ENCODE measurements at regions not wholly inside any gene's neighbourhood (a gene's known extent, or its start where the extent isn't known, plus 50 kb on each side); places are given as distances from the start of the nearest gene placed in this dataset.

GRCh38 chr14:86897224-86897623, 1095.8 kb downstream of the GALC start:
- no peaks in the 10 kb centered on the region for H3K4me1 ChIP-seq (ENCODE audit: control insufficient read depth, insufficient read depth, low read length)

GRCh38 chr14:86896701-86897100, 1096.3 kb downstream of the GALC start:
- Histone ChIP-seq H3K9me3 (ENCODE audit: control insufficient read depth, low read depth, low read length) (no peaks in the 10 kb centered on the region), H3K4me1 (ENCODE audit: control insufficient read depth, insufficient read depth, low read length) (no peaks in the 10 kb centered on the region), H3K27ac (ENCODE audit: low read length) (no peak overlapping the region), H3K4me3 (ENCODE audit: low read length) (no peak overlapping the region), H3K27me3 (ENCODE audit: control insufficient read depth, insufficient read depth, low read length) (no peaks in the 10 kb centered on the region), H3K36me3 (ENCODE audit: control insufficient read depth, insufficient read depth, low read length) (no peaks in the 10 kb centered on the region)
- DNase-seq: no peak
- no CpG with 5 or more reads among the region's 4 CpGs for WGBS (ENCODE audit: insufficient coverage, low lambda C conversion rate)

More at GRCh38 chr14:86897224-86897623, 1095.8 kb downstream of the GALC start:
- Histone ChIP-seq H3K36me3 (ENCODE audit: control insufficient read depth, insufficient read depth, low read length) (no peaks in the 10 kb centered on the region), H3K27ac (ENCODE audit: low read length) (no peak overlapping the region), H3K9me3 (ENCODE audit: control insufficient read depth, low read depth, low read length) (no peaks in the 10 kb centered on the region), H3K27me3 (ENCODE audit: control insufficient read depth, insufficient read depth, low read length) (no peaks in the 10 kb centered on the region), H3K4me3 (ENCODE audit: low read length) (no peak overlapping the region)
- no peak for DNase-seq

DNA sequence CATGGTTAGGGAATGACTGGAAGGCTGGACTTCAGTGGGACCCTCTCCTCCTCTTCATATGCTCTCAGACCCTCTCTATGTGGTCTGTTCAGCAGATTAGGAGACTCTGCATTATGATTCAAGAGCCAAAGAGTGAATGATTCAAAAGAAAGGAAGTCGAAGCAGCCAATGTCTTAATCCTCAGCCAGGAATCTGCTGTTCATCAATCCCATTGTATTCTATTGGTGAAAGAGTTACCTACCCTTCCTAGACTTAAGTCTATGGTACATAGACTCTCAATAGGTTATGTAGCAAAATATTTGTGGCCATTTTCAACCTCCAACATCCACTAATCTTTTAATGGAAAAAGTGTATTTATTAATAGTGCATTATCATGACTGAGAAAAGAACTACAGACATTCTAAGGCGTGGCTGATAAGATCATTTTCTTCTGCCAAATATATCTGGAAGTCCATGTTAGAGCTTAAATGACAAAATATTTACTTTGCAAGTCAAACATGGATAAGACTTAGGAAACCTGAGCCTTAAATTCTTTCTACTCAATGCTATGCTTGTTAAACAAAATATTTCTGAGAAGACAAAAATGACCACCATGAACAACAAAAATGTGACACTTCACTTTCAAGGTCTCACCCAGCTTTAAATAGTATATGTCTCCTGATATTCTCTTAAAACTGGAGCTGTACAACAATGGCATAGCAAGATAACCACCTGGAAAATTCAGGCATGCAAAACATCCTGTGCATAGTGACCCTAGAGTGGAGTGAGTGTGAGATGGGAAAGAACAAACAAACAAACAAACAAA, 1100.6 kb downstream of the GALC start:
- no peaks in the 10 kb centered on the region for H3K27me3 ChIP-seq (ENCODE audit: control insufficient read depth, insufficient read depth, low read length)
- no peaks in the 10 kb centered on the region for H3K36me3 ChIP-seq (ENCODE audit: control insufficient read depth, insufficient read depth, low read length)
- H3K9me3 ChIP-seq (ENCODE audit: control insufficient read depth, low read depth, low read length): no peaks in the 10 kb centered on the region
- no peak overlapping the region for H3K4me3 ChIP-seq (ENCODE audit: low read length)
- WGBS (ENCODE audit: insufficient coverage, low lambda C conversion rate): no CpG with 5 or more reads among the region's 2 CpGs
- no peak for DNase-seq
- H3K4me1 ChIP-seq (ENCODE audit: control insufficient read depth, insufficient read depth, low read length): no peaks in the 10 kb centered on the region
- no peak overlapping the region for H3K27ac ChIP-seq (ENCODE audit: low read length)

GRCh38 chr14:86885280-86885679, 1107.7 kb downstream of the GALC start:
- Histone ChIP-seq H3K9me3 (ENCODE audit: control insufficient read depth, low read depth, low read length) (peaks cover 4% of the 10 kb centered on the region), H3K4me1 (ENCODE audit: control insufficient read depth, insufficient read depth, low read length) (no peaks in the 10 kb centered on the region), H3K27ac (ENCODE audit: low read length) (no peak overlapping the region), H3K27me3 (ENCODE audit: control insufficient read depth, insufficient read depth, low read length) (no peaks in the 10 kb centered on the region), H3K36me3 (ENCODE audit: control insufficient read depth, insufficient read depth, low read length) (no peaks in the 10 kb centered on the region), H3K4me3 (ENCODE audit: low read length) (no peak overlapping the region)
- WGBS (ENCODE audit: insufficient coverage, low lambda C conversion rate): no CpG with 5 or more reads among the region's 4 CpGs
- no peak for DNase-seq

GRCh38 chr14:86884498-86884897, 1108.5 kb downstream of the GALC start:
- peaks cover 4% of the 10 kb centered on the region for H3K9me3 ChIP-seq (ENCODE audit: control insufficient read depth, low read depth, low read length)
- no peak for DNase-seq
- H3K27me3 ChIP-seq (ENCODE audit: control insufficient read depth, insufficient read depth, low read length): no peaks in the 10 kb centered on the region
- no peak overlapping the region for H3K4me3 ChIP-seq (ENCODE audit: low read length)
- H3K4me1 ChIP-seq (ENCODE audit: control insufficient read depth, insufficient read depth, low read length): no peaks in the 10 kb centered on the region
- no peaks in the 10 kb centered on the region for H3K36me3 ChIP-seq (ENCODE audit: control insufficient read depth, insufficient read depth, low read length)
- H3K27ac ChIP-seq (ENCODE audit: low read length): no peak overlapping the region

DNA sequence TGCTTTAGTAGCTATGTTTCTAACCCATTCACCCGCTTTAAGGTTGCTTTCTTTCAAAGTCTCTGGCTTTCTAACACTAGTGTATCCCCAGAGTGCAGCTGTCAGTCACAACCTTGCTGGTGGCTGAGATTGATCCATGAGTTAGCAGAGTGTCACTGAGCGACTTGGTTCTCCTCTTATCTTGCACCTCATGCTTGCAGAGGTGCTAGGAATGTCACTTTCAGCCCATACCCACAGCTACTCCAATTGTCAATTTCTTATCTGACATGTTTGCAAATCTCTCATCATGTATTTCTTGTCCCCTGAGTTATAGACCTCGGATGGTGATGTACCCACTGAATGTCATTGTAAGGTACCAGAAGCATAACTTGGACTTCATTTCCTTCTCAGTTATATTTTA, 1110.2 kb downstream of the GALC start:
- Histone ChIP-seq H3K27ac (ENCODE audit: low read length) (no peak overlapping the region), H3K36me3 (ENCODE audit: control insufficient read depth, insufficient read depth, low read length) (no peaks in the 10 kb centered on the region), H3K27me3 (ENCODE audit: control insufficient read depth, insufficient read depth, low read length) (no peaks in the 10 kb centered on the region), H3K4me1 (ENCODE audit: control insufficient read depth, insufficient read depth, low read length) (no peaks in the 10 kb centered on the region), H3K4me3 (ENCODE audit: low read length) (no peak overlapping the region), H3K9me3 (ENCODE audit: control insufficient read depth, low read depth, low read length) (peaks cover 4% of the 10 kb centered on the region)
- no peak for DNase-seq
- WGBS (ENCODE audit: insufficient coverage, low lambda C conversion rate): no CpG with 5 or more reads among the region's 3 CpGs

GRCh38 chr14:86865934-86866333, 1127.0 kb downstream of the GALC start:
- no peak for DNase-seq
- H3K36me3 ChIP-seq (ENCODE audit: control insufficient read depth, insufficient read depth, low read length): no peaks in the 10 kb centered on the region
- H3K27ac ChIP-seq (ENCODE audit: low read length): no peak overlapping the region
- H3K4me1 ChIP-seq (ENCODE audit: control insufficient read depth, insufficient read depth, low read length): no peaks in the 10 kb centered on the region
- H3K9me3 ChIP-seq (ENCODE audit: control insufficient read depth, low read depth, low read length): no peaks in the 10 kb centered on the region
- no peak overlapping the region for H3K4me3 ChIP-seq (ENCODE audit: low read length)
- H3K27me3 ChIP-seq (ENCODE audit: control insufficient read depth, insufficient read depth, low read length): no peaks in the 10 kb centered on the region
- WGBS (ENCODE audit: insufficient coverage, low lambda C conversion rate): 86% methylated on average over 1 of the region's 3 CpGs

- Histone ChIP-seq H3K36me3 (ENCODE audit: control insufficient read depth, insufficient read depth, low read length) (no peaks in the 10 kb centered on the region), H3K27me3 (ENCODE audit: control insufficient read depth, insufficient read depth, low read length) (no peaks in the 10 kb centered on the region), H3K4me1 (ENCODE audit: control insufficient read depth, insufficient read depth, low read length) (no peaks in the 10 kb centered on the region), H3K27ac (ENCODE audit: low read length) (no peak overlapping the region), H3K9me3 (ENCODE audit: control insufficient read depth, low read depth, low read length) (no peaks in the 10 kb centered on the region), H3K4me3 (ENCODE audit: low read length) (no peak overlapping the region)
- DNase-seq: no peak
- WGBS (ENCODE audit: insufficient coverage, low lambda C conversion rate): 95% methylated on average over 3 of the region's 6 CpGs
These were observed 1134.4 kb downstream of the GALC start for GRCh38 chr14:86858591-86858990.

- Histone ChIP-seq H3K4me1 (ENCODE audit: control insufficient read depth, insufficient read depth, low read length) (no peaks in the 10 kb centered on the region), H3K4me3 (ENCODE audit: low read length) (no peak overlapping the region), H3K27ac (ENCODE audit: low read length) (no peak overlapping the region), H3K36me3 (ENCODE audit: control insufficient read depth, insufficient read depth, low read length) (no peaks in the 10 kb centered on the region), H3K27me3 (ENCODE audit: control insufficient read depth, insufficient read depth, low read length) (no peaks in the 10 kb centered on the region), H3K9me3 (ENCODE audit: control insufficient read depth, low read depth, low read length) (no peaks in the 10 kb centered on the region)
- WGBS (ENCODE audit: insufficient coverage, low lambda C conversion rate): 100% methylated on average over 1 of the region's 3 CpGs
- DNase-seq: no peak
These were observed 1135.0 kb downstream of the GALC start for GRCh38 chr14:86858031-86858430.

- no peaks in the 10 kb centered on the region for H3K36me3 ChIP-seq (ENCODE audit: control insufficient read depth, insufficient read depth, low read length)
- H3K27ac ChIP-seq (ENCODE audit: low read length): no peak overlapping the region
- no peak for DNase-seq
- H3K4me3 ChIP-seq (ENCODE audit: low read length): no peak overlapping the region
- H3K9me3 ChIP-seq (ENCODE audit: control insufficient read depth, low read depth, low read length): no peaks in the 10 kb centered on the region
- WGBS (ENCODE audit: insufficient coverage, low lambda C conversion rate): 90% methylated on average over 2 of the region's 5 CpGs
- no peaks in the 10 kb centered on the region for H3K4me1 ChIP-seq (ENCODE audit: control insufficient read depth, insufficient read depth, low read length)
- no peaks in the 10 kb centered on the region for H3K27me3 ChIP-seq (ENCODE audit: control insufficient read depth, insufficient read depth, low read length)
These were observed 1140.5 kb downstream of the GALC start for GRCh38 chr14:86852530-86852929.

- WGBS (ENCODE audit: insufficient coverage, low lambda C conversion rate): 100% methylated on average over 2 of the region's 3 CpGs
- H3K9me3 ChIP-seq (ENCODE audit: control insufficient read depth, low read depth, low read length): no peaks in the 10 kb centered on the region
- H3K27me3 ChIP-seq (ENCODE audit: control insufficient read depth, insufficient read depth, low read length): no peaks in the 10 kb centered on the region
- H3K36me3 ChIP-seq (ENCODE audit: control insufficient read depth, insufficient read depth, low read length): no peaks in the 10 kb centered on the region
- no peak for DNase-seq
- no peak overlapping the region for H3K4me3 ChIP-seq (ENCODE audit: low read length)
- H3K27ac ChIP-seq (ENCODE audit: low read length): no peak overlapping the region
- H3K4me1 ChIP-seq (ENCODE audit: control insufficient read depth, insufficient read depth, low read length): no peaks in the 10 kb centered on the region
These were observed 1145.8 kb downstream of the GALC start for GRCh38 chr14:86847140-86847539.

Measured in large intestine (tissue), 3 donors.